Fibroblast of lung (primary cell): ENCODE measurements at regions not wholly inside any gene's neighbourhood (a gene's known extent, or its start where the extent isn't known, plus 50 kb on each side); places are given as distances from the start of the nearest gene placed in this dataset.

ENCODE experiments used
- DNase-seq, 2 donors: peaks; one replicate each; pipeline versions ENCODE4 v3.0.0 to v3.0.0-alpha.2; 2010; ENCODE audit warnings: low read depth in 2 of 2
- H2AFZ ChIP-seq: 2 replicates; pipeline ENCODE4 v1.5.1; 2012; ENCODE audit warnings: low read length, control low read depth, inconsistent platforms
- H3K27ac ChIP-seq: 2 replicates; pipeline ENCODE4 v1.5.1; 2011; ENCODE audit warnings: low read length, control low read depth; ENCODE audit not compliant: insufficient read depth
- H3K27me3 ChIP-seq: 2 replicates; pipeline ENCODE4 v1.5.1; 2011; ENCODE audit warnings: mild to moderate bottlenecking, low read length; ENCODE audit not compliant: control insufficient read depth, insufficient read depth
- H3K36me3 ChIP-seq: 2 replicates; pipeline ENCODE4 v1.5.1; 2011; ENCODE audit warnings: low read length; ENCODE audit not compliant: control insufficient read depth, insufficient read depth
- H3K4me1 ChIP-seq: 2 replicates; pipeline ENCODE4 v1.5.1; 2011; ENCODE audit warnings: low read length; ENCODE audit not compliant: control insufficient read depth, insufficient read depth; ENCODE audit errors: extremely low read depth
- H3K4me2 ChIP-seq: 2 replicates; pipeline ENCODE4 v1.5.1; 2011; ENCODE audit warnings: low read length, control low read depth; ENCODE audit not compliant: insufficient read depth; ENCODE audit errors: extremely low read depth
- H3K4me3 ChIP-seq, 4 experiments: fragments of 200-600 bp in 1 of 4; sonication (generic) in 1 of 4; replicated peaks in 1 of 4; 2 replicates each; pipeline ENCODE4 v1.5.1; 2011 to 2016; ENCODE audit warnings: low read length in 4 of 4, low read depth in 3 of 4, mild to moderate bottlenecking in 3 of 4, control low read depth in 2 of 4, inconsistent platforms in 1 of 4, mixed read lengths in 1 of 4; ENCODE audit not compliant: insufficient read depth in 1 of 4; ENCODE audit errors: control extremely low read depth in 1 of 4
- H3K79me2 ChIP-seq: 2 replicates; pipeline ENCODE4 v1.5.1; 2012; ENCODE audit warnings: mild to moderate bottlenecking, low read length, inconsistent platforms; ENCODE audit not compliant: control insufficient read depth, insufficient read depth
- H3K9ac ChIP-seq: 2 replicates; pipeline ENCODE4 v1.5.1; 2011; ENCODE audit warnings: mild to moderate bottlenecking, low read length, control low read depth; ENCODE audit not compliant: insufficient read depth
- H3K9me3 ChIP-seq: 2 replicates; pipeline ENCODE4 v1.5.1; 2012; ENCODE audit warnings: low read depth, low read length; ENCODE audit not compliant: control insufficient read depth, insufficient read depth
- H4K20me1 ChIP-seq: 2 replicates; pipeline ENCODE4 v1.5.1; 2011; ENCODE audit warnings: low read length; ENCODE audit not compliant: control insufficient read depth, insufficient read depth; ENCODE audit errors: extremely low read depth
- CTCF ChIP-seq, 2 donors: IDR thresholded peaks in 1 of 2; conservative IDR thresholded peaks in 1 of 2; 1 replicate in 1 of 2; 2 replicates in 1 of 2; pipeline ENCODE4 v1.5.1; 2011 to 2012; ENCODE audit warnings: low read length in 2 of 2, control low read depth in 1 of 2, inconsistent platforms in 1 of 2, low read depth in 1 of 2, mild to moderate bottlenecking in 1 of 2
- EZH2 ChIP-seq: IDR thresholded peaks from 2 replicates; pipeline ENCODE4 v1.5.1; 2012; ENCODE audit warnings: low read length, control low read depth, mild to moderate bottlenecking; ENCODE audit errors: missing control alignments

DNA sequence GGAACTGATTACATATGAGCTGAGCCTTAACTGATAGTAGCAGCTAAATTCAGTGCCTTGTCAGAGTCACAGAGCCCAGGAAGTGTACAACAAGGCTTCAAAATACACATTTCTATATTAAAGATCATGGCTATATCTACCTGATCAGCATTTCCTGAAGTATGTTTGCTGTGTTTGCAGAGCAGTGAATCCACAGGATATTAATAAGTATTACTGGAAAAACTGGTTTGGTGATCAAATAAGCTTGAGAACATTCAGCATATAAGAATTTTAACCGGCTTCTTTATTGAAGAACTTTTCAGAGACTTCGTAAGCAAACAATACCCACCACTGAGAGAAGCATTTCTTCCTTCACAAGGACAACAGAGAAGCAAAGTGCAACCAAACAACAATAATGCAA, 227.0 kb downstream of the ELAVL2 start:
- H3K36me3 ChIP-seq = no peaks in the 10 kb centered on the region
- H2AFZ ChIP-seq = no peak overlapping the region
- H3K9ac ChIP-seq = no peak overlapping the region
- H3K4me2 ChIP-seq = no peak overlapping the region
- no peaks in the 10 kb centered on the region for H3K27me3 ChIP-seq
- H4K20me1 ChIP-seq = no peaks in the 10 kb centered on the region
- H3K9me3 ChIP-seq = no peaks in the 10 kb centered on the region
- TF ChIP-seq CTCF (conservative IDR thresholded peaks at IDR 0.05 in 1 of 2, IDR thresholded peaks at IDR 0.05 in 1 of 2; ENCODE audit: low read depth in 1 of 2, low read length in 2 of 2) = no peak
- H3K4me1 ChIP-seq = no peaks in the 10 kb centered on the region
- H3K79me2 ChIP-seq = no peaks in the 10 kb centered on the region
- no peak overlapping the region for H3K4me3 ChIP-seq
- H3K27ac ChIP-seq = no peak overlapping the region
- DNase-seq = no peak

DNA sequence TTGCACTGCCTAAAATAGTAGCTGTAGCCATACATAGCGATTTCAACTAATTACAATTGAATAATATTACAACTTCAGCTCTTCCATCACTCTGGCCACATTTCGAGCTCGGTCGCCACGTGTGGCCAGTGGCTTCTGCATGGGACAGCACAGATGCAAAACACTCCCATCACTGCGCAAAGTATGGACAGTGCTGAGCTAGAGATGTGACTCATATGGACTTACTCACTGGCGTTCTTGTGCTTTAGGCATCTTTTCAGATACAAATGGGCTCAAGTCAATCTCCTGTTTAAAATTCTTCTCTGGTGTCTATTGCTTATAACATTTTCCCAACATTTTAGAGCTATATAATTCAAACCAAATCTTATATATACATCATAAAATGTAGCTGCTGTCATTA, 222.7 kb downstream of the ELAVL2 start:
- no peaks in the 10 kb centered on the region for H3K79me2 ChIP-seq
- no peak for DNase-seq
- H4K20me1 ChIP-seq = no peaks in the 10 kb centered on the region
- no peak overlapping the region for H3K4me2 ChIP-seq
- TF ChIP-seq EZH2 = no peak
- TF ChIP-seq CTCF (conservative IDR thresholded peaks at IDR 0.05 in 1 of 2, IDR thresholded peaks at IDR 0.05 in 1 of 2; ENCODE audit: low read depth in 1 of 2, low read length in 2 of 2) = no peak
- no peak overlapping the region for H3K4me3 ChIP-seq
- no peaks in the 10 kb centered on the region for H3K9me3 ChIP-seq
- H3K27ac ChIP-seq = no peak overlapping the region
- no peak overlapping the region for H3K9ac ChIP-seq
- no peaks in the 10 kb centered on the region for H3K27me3 ChIP-seq
- H2AFZ ChIP-seq = no peak overlapping the region
- no peaks in the 10 kb centered on the region for H3K36me3 ChIP-seq
- H3K4me1 ChIP-seq = no peaks in the 10 kb centered on the region

- no peak overlapping the region for H2AFZ ChIP-seq
- H3K9me3 ChIP-seq = no peaks in the 10 kb centered on the region
- H3K27me3 ChIP-seq = no peaks in the 10 kb centered on the region
- H4K20me1 ChIP-seq = no peaks in the 10 kb centered on the region
- no peak overlapping the region for H3K27ac ChIP-seq
- no peaks in the 10 kb centered on the region for H3K4me1 ChIP-seq
- H3K79me2 ChIP-seq = no peaks in the 10 kb centered on the region
- no peak overlapping the region for H3K9ac ChIP-seq
- TF ChIP-seq CTCF (conservative IDR thresholded peaks at IDR 0.05 in 1 of 2, IDR thresholded peaks at IDR 0.05 in 1 of 2; ENCODE audit: low read depth in 1 of 2, low read length in 2 of 2) (no peak), EZH2 (no peak)
- H3K4me3 ChIP-seq = no peak overlapping the region
- no peak for DNase-seq
- no peak overlapping the region for H3K4me2 ChIP-seq
- H3K36me3 ChIP-seq = no peaks in the 10 kb centered on the region
These were observed 219.9 kb downstream of the ELAVL2 start for GRCh38 chr9:23606107-23606506.
